ENCODE measurements at regions not wholly inside any gene's neighbourhood (a gene's known extent, or its start where the extent isn't known, plus 50 kb on each side); places are given as distances from the start of the nearest gene placed in this dataset.

GRCh38 chr14:55891692-55892091 lies 226.5 kb upstream of the PELI2 start:
- TF ChIP-seq CTCF (IDR thresholded peaks at IDR 0.05) (no peak), EZH2 (IDR thresholded peaks at IDR 0.05; ENCODE audit: borderline replicate concordance, insufficient read depth, low read depth, low read length, poor library complexity, severe bottlenecking) (no peak)

Data from B cell (primary cell).